ENCODE measurements at regions not wholly inside any gene's neighbourhood (a gene's known extent, or its start where the extent isn't known, plus 50 kb on each side); places are given as distances from the start of the nearest gene placed in this dataset.

- Histone ChIP-seq H3K9me3 (no peaks in the 10 kb centered on the region), H3K27ac (no peak overlapping the region), H3K27me3 (no peaks in the 10 kb centered on the region), H3K4me3 (no peak overlapping the region), H3K4me1 (no peaks in the 10 kb centered on the region), H3K36me3 (no peaks in the 10 kb centered on the region)
- TF ChIP-seq, protein P1, sequence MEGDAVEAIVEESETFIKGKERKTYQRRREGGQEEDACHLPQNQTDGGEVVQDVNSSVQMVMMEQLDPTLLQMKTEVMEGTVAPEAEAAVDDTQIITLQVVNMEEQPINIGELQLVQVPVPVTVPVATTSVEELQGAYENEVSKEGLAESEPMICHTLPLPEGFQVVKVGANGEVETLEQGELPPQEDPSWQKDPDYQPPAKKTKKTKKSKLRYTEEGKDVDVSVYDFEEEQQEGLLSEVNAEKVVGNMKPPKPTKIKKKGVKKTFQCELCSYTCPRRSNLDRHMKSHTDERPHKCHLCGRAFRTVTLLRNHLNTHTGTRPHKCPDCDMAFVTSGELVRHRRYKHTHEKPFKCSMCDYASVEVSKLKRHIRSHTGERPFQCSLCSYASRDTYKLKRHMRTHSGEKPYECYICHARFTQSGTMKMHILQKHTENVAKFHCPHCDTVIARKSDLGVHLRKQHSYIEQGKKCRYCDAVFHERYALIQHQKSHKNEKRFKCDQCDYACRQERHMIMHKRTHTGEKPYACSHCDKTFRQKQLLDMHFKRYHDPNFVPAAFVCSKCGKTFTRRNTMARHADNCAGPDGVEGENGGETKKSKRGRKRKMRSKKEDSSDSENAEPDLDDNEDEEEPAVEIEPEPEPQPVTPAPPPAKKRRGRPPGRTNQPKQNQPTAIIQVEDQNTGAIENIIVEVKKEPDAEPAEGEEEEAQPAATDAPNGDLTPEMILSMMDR (IDR thresholded peaks at IDR 0.05): no peak
- TF ChIP-seq POLR2A (IDR thresholded peaks at IDR 0.05): no peak
- no peak for TF ChIP-seq POLR2AphosphoS5 (IDR thresholded peaks at IDR 0.05; ENCODE audit: insufficient read depth in 1 of 2, low read depth in 1 of 2)
- DNase-seq (ENCODE audit: extremely low spot score in 2 of 2): no peak
- intact Hi-C loops (cut with DNase I): no loop called here
Observed at GRCh38 chr3:27779176-27779575, 57.1 kb upstream of the EOMES start.

DNA sequence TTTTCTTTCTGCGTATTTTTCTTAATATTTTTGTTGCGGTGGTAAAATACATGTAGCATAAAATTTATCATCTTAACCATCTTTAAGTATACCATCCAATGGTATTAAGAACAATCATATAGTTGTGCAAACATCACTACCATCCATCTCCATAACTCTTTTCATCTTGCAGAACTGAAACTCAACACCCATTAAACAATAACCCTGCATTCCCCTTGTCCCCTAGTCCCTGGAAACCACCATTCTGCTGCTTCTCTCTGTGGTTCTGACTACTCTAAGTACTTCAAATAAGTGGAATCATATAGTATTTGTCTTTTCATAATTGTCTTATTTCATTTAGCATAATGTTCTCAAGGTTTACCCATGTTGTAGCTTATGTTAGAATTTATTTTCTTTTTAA, 67.3 kb upstream of the EOMES start:
- intact Hi-C loops (cut with DNase I): no loop called here
- no peak for DNase-seq (ENCODE audit: extremely low spot score in 2 of 2)
- H3K4me1 ChIP-seq: no peaks in the 10 kb centered on the region
- H3K36me3 ChIP-seq: no peaks in the 10 kb centered on the region
- TF ChIP-seq, protein P1 (IDR thresholded peaks at IDR 0.05): no peak
- no peak for TF ChIP-seq POLR2A (IDR thresholded peaks at IDR 0.05)
- TF ChIP-seq POLR2AphosphoS5 (IDR thresholded peaks at IDR 0.05; ENCODE audit: insufficient read depth in 1 of 2, low read depth in 1 of 2): no peak
- no peak overlapping the region for H3K4me3 ChIP-seq
- no peaks in the 10 kb centered on the region for H3K27me3 ChIP-seq
- no peak overlapping the region for H3K27ac ChIP-seq
- no peaks in the 10 kb centered on the region for H3K9me3 ChIP-seq

DNA sequence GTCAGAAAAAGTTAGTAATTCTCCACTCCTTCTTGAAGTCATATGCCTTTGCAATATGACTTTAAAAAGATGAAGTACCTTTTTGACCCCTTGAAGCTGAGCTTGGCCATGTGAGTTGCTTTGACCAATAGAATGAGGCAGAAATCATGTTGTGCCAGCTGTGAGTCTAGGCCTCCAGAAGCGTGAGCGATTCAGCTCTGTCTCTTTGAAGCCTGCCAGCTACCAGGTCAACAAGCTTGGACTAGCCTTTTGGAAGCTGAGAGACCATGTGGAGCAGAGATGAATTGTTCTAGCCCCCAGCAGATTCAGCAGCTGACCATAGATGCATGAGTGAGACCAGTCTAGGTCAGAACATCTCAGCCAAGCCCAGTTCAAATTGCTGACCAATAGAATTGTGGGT, 69.8 kb upstream of the EOMES start:
- Histone ChIP-seq H3K27ac (no peak overlapping the region), H3K4me3 (no peak overlapping the region), H3K36me3 (no peaks in the 10 kb centered on the region), H3K9me3 (no peaks in the 10 kb centered on the region), H3K4me1 (no peaks in the 10 kb centered on the region), H3K27me3 (no peaks in the 10 kb centered on the region)
- intact Hi-C loops (cut with DNase I): no loop called here
- TF ChIP-seq POLR2A (IDR thresholded peaks at IDR 0.05) (no peak), POLR2AphosphoS5 (IDR thresholded peaks at IDR 0.05; ENCODE audit: insufficient read depth in 1 of 2, low read depth in 1 of 2) (no peak)
- TF ChIP-seq, protein P1 (IDR thresholded peaks at IDR 0.05): no peak
- DNase-seq (ENCODE audit: extremely low spot score in 2 of 2): no peak

DNA sequence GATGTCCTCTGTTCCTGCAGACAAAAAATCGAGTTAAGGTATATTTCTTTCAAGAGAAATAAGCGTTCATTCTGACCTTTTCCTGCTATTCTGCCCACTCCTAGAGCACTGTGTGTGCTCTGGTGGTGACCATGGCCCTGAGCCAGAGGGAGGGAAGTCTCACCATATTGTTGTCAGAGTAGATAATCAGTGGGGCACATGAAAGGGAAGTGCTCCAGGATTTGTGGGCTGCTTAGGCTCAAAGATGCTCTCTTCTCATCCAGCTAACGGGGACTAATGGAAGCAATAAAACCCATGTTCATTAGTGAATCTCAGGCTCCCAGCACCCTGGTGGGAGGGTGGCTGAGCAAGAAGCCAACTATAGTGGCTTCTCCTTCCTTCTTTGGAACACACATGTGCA, 70.7 kb upstream of the EOMES start:
- intact Hi-C loops (cut with DNase I): no loop called here
- H3K4me3 ChIP-seq: no peak overlapping the region
- no peaks in the 10 kb centered on the region for H3K27me3 ChIP-seq
- no peak overlapping the region for H3K27ac ChIP-seq
- no peaks in the 10 kb centered on the region for H3K4me1 ChIP-seq
- no peak for DNase-seq (ENCODE audit: extremely low spot score in 2 of 2)
- TF ChIP-seq POLR2A (IDR thresholded peaks at IDR 0.05) (no peak), POLR2AphosphoS5 (IDR thresholded peaks at IDR 0.05; ENCODE audit: insufficient read depth in 1 of 2, low read depth in 1 of 2) (no peak)
- TF ChIP-seq, protein P1 (IDR thresholded peaks at IDR 0.05): no peak
- no peaks in the 10 kb centered on the region for H3K36me3 ChIP-seq
- no peaks in the 10 kb centered on the region for H3K9me3 ChIP-seq

- intact Hi-C loops (cut with DNase I): no loop called here
- Histone ChIP-seq H3K4me3 (no peak overlapping the region), H3K27ac (no peak overlapping the region), H3K4me1 (no peaks in the 10 kb centered on the region), H3K27me3 (no peaks in the 10 kb centered on the region), H3K36me3 (no peaks in the 10 kb centered on the region), H3K9me3 (no peaks in the 10 kb centered on the region)
- DNase-seq (ENCODE audit: extremely low spot score in 2 of 2): no peak
- TF ChIP-seq POLR2AphosphoS5 (IDR thresholded peaks at IDR 0.05; ENCODE audit: insufficient read depth in 1 of 2, low read depth in 1 of 2): no peak
- TF ChIP-seq POLR2A (IDR thresholded peaks at IDR 0.05): no peak
- TF ChIP-seq, protein P1 (IDR thresholded peaks at IDR 0.05): no peak
Observed at GRCh38 chr3:27794211-27794610, 72.1 kb upstream of the EOMES start.
